ENCODE measurements at regions not wholly inside any gene's neighbourhood (a gene's known extent, or its start where the extent isn't known, plus 50 kb on each side); places are given as distances from the start of the nearest gene placed in this dataset.

DNA sequence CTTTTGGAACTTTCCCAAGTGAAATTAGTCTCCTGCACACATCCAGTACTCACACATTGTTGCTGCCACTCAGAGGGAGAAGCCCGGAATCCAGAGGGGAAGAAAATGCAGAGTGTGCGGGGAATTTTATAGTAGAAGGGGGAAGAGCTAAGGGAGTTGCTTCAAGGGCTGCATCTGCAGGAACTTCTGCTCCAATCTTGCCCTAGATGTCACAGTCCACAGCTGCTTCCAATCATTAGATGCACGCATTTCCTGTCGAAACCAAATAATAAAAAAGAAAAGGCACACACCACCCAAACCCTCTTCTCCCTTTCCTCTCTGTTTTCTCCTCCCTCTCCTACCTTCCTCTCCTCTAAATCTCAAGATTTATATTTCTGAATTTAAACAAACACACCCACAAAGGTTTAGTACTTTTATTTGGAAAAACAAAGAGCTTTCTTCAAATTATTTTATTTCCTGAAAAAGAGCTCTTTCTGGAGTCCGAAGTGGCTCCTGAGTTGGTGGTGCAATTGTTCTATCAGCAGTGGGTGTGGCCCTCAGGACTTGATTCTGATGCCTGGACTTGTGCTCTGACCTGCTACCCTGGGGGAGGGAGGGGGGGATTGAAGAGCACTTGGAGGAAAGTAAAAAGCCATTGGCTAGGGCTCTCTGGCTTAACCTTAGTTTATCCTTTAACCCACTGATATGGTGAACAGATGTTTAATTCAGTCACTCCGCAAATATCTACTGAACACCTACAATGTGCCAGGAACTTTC lies 72.0 kb downstream of the KCNE4 start:
- TF ChIP-seq, protein P1, sequence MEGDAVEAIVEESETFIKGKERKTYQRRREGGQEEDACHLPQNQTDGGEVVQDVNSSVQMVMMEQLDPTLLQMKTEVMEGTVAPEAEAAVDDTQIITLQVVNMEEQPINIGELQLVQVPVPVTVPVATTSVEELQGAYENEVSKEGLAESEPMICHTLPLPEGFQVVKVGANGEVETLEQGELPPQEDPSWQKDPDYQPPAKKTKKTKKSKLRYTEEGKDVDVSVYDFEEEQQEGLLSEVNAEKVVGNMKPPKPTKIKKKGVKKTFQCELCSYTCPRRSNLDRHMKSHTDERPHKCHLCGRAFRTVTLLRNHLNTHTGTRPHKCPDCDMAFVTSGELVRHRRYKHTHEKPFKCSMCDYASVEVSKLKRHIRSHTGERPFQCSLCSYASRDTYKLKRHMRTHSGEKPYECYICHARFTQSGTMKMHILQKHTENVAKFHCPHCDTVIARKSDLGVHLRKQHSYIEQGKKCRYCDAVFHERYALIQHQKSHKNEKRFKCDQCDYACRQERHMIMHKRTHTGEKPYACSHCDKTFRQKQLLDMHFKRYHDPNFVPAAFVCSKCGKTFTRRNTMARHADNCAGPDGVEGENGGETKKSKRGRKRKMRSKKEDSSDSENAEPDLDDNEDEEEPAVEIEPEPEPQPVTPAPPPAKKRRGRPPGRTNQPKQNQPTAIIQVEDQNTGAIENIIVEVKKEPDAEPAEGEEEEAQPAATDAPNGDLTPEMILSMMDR (IDR thresholded peaks at IDR 0.05) = no peak
- TF ChIP-seq EZH2 (IDR thresholded peaks at IDR 0.05) = no peak

Data from neural progenitor cell (in vitro differentiated cells).